Body of pancreas (tissue), 4 donors: ENCODE measurements at regions not wholly inside any gene's neighbourhood (a gene's known extent, or its start where the extent isn't known, plus 50 kb on each side); places are given as distances from the start of the nearest gene placed in this dataset.
A peak's percentile ranks its signal among the peaks of the same experiment; 100 is the strongest.
"Not testable (repeated sequence)": the region's sequence is repeated elsewhere in the genome, so short reads cannot be mapped to it uniquely, and the experiment has no call there.

Source experiments
- ATAC-seq: fragments of 150-250 bp; one replicate; pipeline ENCODE4 v1.9.1; 2016
- DNase-seq, 4 donors: peaks; one replicate each; pipeline ENCODE4 v3.0.0-alpha.2; 2019
- H3K27ac ChIP-seq, 4 donors: fragments of 200-600 bp; sonication (generic); 1 replicate in 3 of 4; 2 replicates in 1 of 4; pipeline versions ENCODE4 v1.5.1 to v1.6.1; 2016 to 2019; ENCODE audit warnings: mild to moderate bottlenecking in 1 of 4, mixed read lengths in 1 of 4, moderate library complexity in 1 of 4
- H3K27me3 ChIP-seq, 2 donors: fragments of 200-600 bp; sonication (generic); one replicate each; pipeline ENCODE4 v1.6.0; 2016; ENCODE audit warnings: mild to moderate bottlenecking in 1 of 2
- H3K36me3 ChIP-seq, 2 donors: fragments of 200-600 bp; sonication (generic); replicated peaks in 1 of 2; 2 replicates each; pipeline ENCODE4 v1.5.1; 2016; ENCODE audit warnings: low read depth in 2 of 2; ENCODE audit not compliant: insufficient read depth in 1 of 2
- H3K4me1 ChIP-seq: fragments of 200-600 bp; sonication (generic); one replicate; pipeline ENCODE4 v1.6.0; 2016
- H3K4me3 ChIP-seq, 2 donors: fragments of 200-600 bp; sonication (generic); 1 replicate in 1 of 2; 2 replicates in 1 of 2; pipeline ENCODE4 v1.5.1; 2016 to 2019
- H3K9me3 ChIP-seq, 3 donors: fragments of 200-600 bp; sonication (generic); 1 replicate in 2 of 3; 2 replicates in 1 of 3; pipeline ENCODE4 v1.5.1; 2016
- POLR2A ChIP-seq, 3 donors: fragments of 450-650 bp; IDR thresholded peaks; one replicate each; pipeline ENCODE4 v1.6.1; 2016; ENCODE audit warnings: antibody characterized with exemption in 3 of 3, mild to moderate bottlenecking in 2 of 3
- WGBS, 2 donors: methylation state at CpG; one replicate each; pipeline ENCODE4 v1.1.5; 2017; 5-methylcytosine and 5-hydroxymethylcytosine counted together
- intact Hi-C: fragments of 100-400 bp; cut with DNase I; formaldehyde crosslinking; loops from one replicate; pipeline ENCODE4 v1.15.1; 2023
- TF ChIP-seq, protein P1 (sequence below), 7 experiments: fragments of 450-650 bp in 4 of 7; fragments of 200-600 bp in 3 of 7; sonication (generic) in 3 of 7; IDR thresholded peaks; one replicate each; pipeline ENCODE4 v1.5.1; 2016 to 2019; ENCODE audit warnings: antibody characterized with exemption in 7 of 7

DNA sequence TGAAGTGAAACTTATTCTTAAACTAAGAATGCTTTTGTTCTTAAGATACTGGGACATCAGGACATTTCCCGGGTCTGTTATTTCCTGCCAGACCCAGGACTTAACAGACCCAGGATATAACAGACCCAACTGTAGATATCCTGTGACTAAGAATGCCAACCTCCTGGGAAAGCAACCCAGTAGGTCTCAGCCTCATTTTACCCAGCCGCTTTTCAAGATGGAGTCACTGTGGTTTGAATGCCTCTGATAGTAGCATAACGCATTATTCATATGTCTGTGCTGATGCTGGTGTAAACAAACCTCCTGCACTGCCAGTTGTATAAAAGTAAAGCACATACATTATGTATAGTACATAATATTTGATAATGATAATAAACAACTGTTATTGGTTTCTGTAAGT, 185.8 kb upstream of the GPRIN3 start:
- intact Hi-C loops: no loop called here
- WGBS, 2 donors: 84% methylated on average over 3 of the region's 3 CpGs
- Histone ChIP-seq H3K9me3 (no peaks in the 10 kb centered on the region), H3K36me3 (no peaks in the 10 kb centered on the region), H3K4me3 (no peak overlapping the region), H3K4me1 (peaks cover 5% of the 10 kb centered on the region), H3K27me3 (no peaks in the 10 kb centered on the region), H3K27ac (no peak overlapping the region)
- ATAC-seq (no peak), DNase-seq (no peak)
- TF ChIP-seq, protein P1, sequence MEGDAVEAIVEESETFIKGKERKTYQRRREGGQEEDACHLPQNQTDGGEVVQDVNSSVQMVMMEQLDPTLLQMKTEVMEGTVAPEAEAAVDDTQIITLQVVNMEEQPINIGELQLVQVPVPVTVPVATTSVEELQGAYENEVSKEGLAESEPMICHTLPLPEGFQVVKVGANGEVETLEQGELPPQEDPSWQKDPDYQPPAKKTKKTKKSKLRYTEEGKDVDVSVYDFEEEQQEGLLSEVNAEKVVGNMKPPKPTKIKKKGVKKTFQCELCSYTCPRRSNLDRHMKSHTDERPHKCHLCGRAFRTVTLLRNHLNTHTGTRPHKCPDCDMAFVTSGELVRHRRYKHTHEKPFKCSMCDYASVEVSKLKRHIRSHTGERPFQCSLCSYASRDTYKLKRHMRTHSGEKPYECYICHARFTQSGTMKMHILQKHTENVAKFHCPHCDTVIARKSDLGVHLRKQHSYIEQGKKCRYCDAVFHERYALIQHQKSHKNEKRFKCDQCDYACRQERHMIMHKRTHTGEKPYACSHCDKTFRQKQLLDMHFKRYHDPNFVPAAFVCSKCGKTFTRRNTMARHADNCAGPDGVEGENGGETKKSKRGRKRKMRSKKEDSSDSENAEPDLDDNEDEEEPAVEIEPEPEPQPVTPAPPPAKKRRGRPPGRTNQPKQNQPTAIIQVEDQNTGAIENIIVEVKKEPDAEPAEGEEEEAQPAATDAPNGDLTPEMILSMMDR (IDR thresholded peaks at IDR 0.05): no peak
- TF ChIP-seq POLR2A (IDR thresholded peaks at IDR 0.05): no peak

DNA sequence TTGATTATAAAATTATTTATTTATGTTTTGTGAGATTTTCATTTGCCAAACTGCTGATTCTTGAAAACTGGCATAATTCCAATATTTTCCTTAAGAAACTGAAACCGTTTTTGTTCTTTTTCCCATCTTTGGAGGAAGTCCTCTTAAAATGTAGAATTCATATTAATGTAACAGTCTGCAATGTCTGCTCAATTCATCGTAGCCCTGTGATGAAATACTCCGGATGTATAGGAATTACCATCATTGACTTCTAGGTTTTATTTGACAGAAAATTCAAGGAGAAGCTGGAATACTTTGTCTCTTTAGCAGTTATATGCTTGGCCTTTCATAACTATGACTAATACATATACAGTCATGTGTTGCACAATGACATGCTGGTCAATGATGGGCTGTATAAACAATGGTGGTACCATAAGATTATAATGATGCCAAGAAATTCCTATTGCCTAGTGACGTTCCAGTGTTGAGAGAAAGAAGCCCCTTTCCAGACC, 185.0 kb upstream of the GPRIN3 start:
- Histone ChIP-seq H3K4me3 (no peak overlapping the region), H3K9me3 (no peaks in the 10 kb centered on the region), H3K4me1 (peaks cover 5% of the 10 kb centered on the region), H3K27me3 (no peaks in the 10 kb centered on the region), H3K27ac (no peak overlapping the region), H3K36me3 (no peaks in the 10 kb centered on the region)
- TF ChIP-seq, protein P1 (IDR thresholded peaks at IDR 0.05): no peak
- TF ChIP-seq POLR2A (IDR thresholded peaks at IDR 0.05): no peak
- ATAC-seq: no peak
- WGBS, 2 donors: 64 to 73% methylated on average over 4 of the region's 4 CpGs
- intact Hi-C loops: no loop called here
- DNase-seq: no peak

DNA sequence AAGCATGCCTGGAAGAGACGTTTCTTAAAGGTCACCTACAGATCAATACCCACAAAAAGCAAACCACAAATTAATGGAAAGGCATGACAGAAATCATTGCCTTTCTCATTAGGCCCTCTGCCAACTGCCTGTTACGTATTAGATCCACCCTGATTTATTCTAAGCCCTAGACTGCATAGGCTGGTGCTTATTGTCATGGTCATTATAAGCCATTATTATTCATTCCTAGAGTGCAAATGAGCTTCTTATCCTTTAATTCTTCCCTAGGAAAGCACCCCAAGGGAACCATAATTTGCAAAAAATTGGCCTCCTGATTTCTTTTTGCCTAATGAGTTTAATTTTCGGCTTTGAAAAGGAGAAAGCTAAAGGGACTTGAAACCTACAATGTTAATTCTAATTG, 184.2 kb upstream of the GPRIN3 start:
- DNase-seq: no peak
- Histone ChIP-seq H3K27me3 (no peaks in the 10 kb centered on the region), H3K27ac (no peak overlapping the region), H3K4me1 (peaks cover 2% of the 10 kb centered on the region), H3K9me3 (no peaks in the 10 kb centered on the region), H3K36me3 (no peaks in the 10 kb centered on the region), H3K4me3 (no peak overlapping the region)
- WGBS, 2 donors: 35 to 41% methylated on average over 3 of the region's 3 CpGs
- no peak for ATAC-seq
- intact Hi-C loops: no loop called here
- TF ChIP-seq, protein P1 (IDR thresholded peaks at IDR 0.05): no peak
- TF ChIP-seq POLR2A (IDR thresholded peaks at IDR 0.05): no peak

DNA sequence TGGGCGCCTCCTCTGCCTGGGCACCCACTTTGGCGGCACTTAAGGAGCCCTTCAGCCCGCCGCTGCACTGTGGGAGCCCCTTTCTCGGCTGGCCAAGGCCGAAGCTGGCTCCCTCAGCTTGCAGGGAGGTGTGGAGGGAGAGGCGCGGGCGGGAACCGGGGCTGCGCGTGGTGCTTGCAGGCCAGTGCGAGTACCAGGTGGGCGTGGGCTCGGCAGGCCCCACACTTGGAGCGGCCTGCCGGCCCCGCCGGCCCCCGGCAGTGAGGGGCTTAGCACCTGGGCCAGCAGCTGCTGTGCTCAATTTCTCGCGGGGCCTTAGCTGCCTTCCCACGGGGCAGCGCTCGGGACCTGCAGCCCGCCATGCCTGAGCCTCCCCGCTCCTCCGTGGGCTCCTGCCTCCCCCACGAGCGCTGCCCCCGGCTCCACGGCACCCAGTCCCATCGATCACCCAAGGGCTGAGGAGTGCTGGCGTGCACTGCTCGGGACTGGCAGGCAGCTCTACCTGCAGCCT, 182.4 kb upstream of the GPRIN3 start:
- H3K9me3 ChIP-seq, H3K27me3 ChIP-seq, H3K4me3 ChIP-seq, H3K4me1 ChIP-seq, H3K36me3 ChIP-seq, DNase-seq, ATAC-seq, intact Hi-C loops: not testable (repeated sequence)
- WGBS, 2 donors: 95 to 97% methylated on average over 31 to 35 of the region's 35 CpGs
- H3K27ac ChIP-seq: peak overlapping the region in 1 of 4 donors; percentile 40

DNA sequence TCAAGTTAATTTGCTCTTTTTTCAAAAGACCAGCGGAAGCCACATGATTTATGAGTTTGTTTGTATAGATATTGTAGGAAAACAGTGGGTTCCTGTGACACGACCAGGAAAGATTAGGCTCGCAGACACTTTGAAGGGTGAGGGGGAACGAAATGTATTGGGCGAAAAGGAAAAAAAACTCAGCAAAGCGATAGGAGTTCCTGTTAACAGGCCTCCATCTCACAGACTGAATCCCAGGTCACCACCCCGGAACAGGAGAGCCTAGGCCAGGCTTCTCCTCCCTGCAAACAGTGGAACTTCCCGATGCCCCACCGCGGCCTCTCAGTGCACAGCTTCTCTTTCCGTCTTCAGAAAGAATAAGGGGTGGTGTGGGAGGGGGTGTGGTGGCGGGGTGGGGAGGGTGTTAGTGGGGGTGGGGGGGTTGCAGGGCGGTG, 181.8 kb upstream of the GPRIN3 start:
- 31 to 47% methylated on average over 11 to 12 of the region's 13 CpGs for WGBS, 2 donors
- DNase-seq: no peak
- H3K36me3 ChIP-seq: no peaks in the 10 kb centered on the region

More for the DNA sequence above, 181.8 kb upstream of the GPRIN3 start:
- H3K9me3 ChIP-seq: no peaks in the 10 kb centered on the region
- no peaks in the 10 kb centered on the region for H3K27me3 ChIP-seq
- H3K27ac ChIP-seq: peak overlapping the region in 1 of 4 donors; percentile 40
- no peak for ATAC-seq
- intact Hi-C loops: no loop called here
- no peak overlapping the region for H3K4me3 ChIP-seq
- no peaks in the 10 kb centered on the region for H3K4me1 ChIP-seq
- no peak for TF ChIP-seq POLR2A (IDR thresholded peaks at IDR 0.05)
- TF ChIP-seq, protein P1 (IDR thresholded peaks at IDR 0.05): no peak
